22Rv1 (cell line): ENCODE measurements at regions not wholly inside any gene's neighbourhood (a gene's known extent, or its start where the extent isn't known, plus 50 kb on each side); places are given as distances from the start of the nearest gene placed in this dataset.
"Not testable (repeated sequence)": the region's sequence is repeated elsewhere in the genome, so short reads cannot be mapped to it uniquely, and the experiment has no call there.

Experiments
- H3K27ac ChIP-seq: fragments of 450-650 bp; 2 replicates; pipeline ENCODE4 v1.5.1; 2017
- ZFX ChIP-seq: fragments of 450-650 bp; IDR thresholded peaks from 2 replicates; pipeline ENCODE4 v1.6.1; 2017; ENCODE audit warnings: antibody characterized with exemption, borderline replicate concordance
- TF ChIP-seq, protein P1 (sequence below): fragments of 450-650 bp; IDR thresholded peaks from 2 replicates; pipeline ENCODE4 v1.5.1; 2017; ENCODE audit warnings: mild to moderate bottlenecking

DNA sequence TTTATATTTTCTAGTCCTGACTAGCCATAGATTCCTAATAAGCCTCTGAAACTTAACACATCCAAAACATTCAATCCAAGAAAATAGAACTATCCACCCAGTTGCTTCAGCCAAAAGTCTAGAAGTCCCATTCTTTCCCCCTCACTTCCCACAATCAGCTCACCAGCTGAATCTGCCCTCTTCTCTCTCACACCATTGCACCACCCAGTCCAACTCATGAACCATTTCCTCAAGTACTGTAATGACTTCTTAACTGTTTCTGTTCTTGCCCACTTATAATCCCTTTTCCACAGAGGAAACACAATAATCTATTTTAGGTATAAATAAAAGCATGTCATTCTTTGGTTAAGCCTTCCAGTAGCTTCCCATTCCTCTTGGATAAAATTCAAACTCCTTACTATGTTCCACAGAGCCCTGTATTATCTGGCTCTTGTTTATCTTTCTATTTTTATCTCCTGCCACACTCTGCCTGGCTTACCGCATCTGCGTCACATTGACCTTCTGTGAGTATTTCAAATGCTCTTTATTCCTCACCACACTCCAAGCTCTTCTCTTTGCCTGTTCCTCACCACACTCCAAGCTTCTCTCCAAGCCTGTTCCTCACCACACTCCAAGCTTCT, 205.9 kb upstream of the FRG1 start:
- not testable (repeated sequence) for H3K27ac ChIP-seq

DNA sequence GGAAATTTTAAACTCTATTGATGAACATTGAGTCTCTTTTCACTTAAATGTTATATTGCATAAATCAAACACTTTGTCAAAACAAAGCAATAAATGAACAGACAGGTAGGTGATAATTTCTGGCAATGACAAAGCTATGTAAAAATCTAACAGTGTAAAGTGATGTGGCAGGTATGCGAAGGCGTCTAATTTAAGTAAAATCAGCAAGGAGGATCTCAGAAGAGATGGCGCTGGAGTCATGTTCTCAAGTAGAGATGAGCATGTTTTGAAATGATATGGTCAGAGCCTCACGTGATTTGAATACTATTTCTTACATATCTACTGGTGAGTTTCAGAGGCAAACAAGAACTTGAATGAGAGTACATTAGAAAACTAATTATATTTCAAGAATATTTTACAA, 204.0 kb upstream of the FRG1 start:
- H3K27ac ChIP-seq = not testable (repeated sequence)

DNA sequence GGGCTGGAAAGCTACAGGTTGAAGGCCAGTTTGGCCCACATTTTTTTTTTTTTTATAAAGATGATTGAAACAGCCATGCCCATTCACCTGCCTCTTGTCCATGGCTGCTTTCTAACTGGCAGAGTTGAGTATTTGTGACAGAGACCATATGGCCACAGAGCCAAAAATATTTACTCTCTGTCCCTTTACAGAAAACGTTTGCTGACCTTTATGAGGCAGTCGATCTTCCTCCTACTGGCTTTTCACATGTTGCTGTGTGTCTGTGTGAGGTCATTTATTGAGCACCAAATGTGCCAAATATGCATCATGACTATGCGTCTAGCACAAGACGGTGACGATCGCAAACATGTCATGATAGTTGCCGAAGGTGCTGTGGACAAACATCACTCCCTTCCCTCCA, 200.6 kb upstream of the FRG1 start:
- H3K27ac ChIP-seq = not testable (repeated sequence)

DNA sequence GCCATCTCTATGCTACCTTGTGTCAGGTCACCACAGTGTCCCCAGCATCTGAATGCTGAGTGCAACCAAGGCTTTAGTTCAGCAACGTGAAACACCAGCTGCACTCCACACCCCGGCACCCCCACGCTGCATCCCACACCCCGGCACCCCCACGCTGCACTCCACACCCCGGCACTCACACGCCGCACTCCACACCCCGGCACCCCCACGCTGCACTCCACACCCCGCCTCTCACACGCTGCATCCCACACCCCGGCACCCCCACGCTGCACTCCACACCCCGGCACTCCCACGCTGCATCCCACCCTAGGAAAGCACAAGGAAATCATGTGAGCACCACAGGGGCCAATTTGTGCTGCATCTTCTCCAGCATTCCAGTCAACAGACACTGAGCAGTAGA, 199.8 kb upstream of the FRG1 start:
- H3K27ac ChIP-seq = no peak overlapping the region

DNA sequence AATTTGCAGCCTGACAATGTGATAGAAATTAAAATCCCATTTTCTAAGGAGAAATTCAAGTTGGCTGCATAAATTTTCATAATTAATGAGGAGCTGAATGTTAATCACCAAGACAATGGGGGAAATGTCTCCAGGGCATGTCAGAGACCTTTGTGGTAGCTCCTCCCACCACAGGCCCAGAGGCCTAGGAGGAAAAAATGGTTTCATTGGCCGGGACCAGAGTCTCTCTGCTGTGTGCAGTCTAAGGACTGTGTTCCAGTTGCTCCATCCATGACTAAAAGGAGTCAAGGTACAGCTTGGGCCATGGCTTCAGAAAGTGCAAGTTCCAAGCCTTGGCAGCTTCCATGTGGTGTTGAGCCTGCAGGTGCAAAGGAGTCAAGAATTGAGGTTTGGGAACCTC, 187.6 kb upstream of the FRG1 start:
- H3K27ac ChIP-seq = not testable (repeated sequence)

More for the DNA sequence above, 199.8 kb upstream of the FRG1 start:
- TF ChIP-seq, protein P1, sequence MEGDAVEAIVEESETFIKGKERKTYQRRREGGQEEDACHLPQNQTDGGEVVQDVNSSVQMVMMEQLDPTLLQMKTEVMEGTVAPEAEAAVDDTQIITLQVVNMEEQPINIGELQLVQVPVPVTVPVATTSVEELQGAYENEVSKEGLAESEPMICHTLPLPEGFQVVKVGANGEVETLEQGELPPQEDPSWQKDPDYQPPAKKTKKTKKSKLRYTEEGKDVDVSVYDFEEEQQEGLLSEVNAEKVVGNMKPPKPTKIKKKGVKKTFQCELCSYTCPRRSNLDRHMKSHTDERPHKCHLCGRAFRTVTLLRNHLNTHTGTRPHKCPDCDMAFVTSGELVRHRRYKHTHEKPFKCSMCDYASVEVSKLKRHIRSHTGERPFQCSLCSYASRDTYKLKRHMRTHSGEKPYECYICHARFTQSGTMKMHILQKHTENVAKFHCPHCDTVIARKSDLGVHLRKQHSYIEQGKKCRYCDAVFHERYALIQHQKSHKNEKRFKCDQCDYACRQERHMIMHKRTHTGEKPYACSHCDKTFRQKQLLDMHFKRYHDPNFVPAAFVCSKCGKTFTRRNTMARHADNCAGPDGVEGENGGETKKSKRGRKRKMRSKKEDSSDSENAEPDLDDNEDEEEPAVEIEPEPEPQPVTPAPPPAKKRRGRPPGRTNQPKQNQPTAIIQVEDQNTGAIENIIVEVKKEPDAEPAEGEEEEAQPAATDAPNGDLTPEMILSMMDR = no peak
- TF ChIP-seq ZFX = no peak

DNA sequence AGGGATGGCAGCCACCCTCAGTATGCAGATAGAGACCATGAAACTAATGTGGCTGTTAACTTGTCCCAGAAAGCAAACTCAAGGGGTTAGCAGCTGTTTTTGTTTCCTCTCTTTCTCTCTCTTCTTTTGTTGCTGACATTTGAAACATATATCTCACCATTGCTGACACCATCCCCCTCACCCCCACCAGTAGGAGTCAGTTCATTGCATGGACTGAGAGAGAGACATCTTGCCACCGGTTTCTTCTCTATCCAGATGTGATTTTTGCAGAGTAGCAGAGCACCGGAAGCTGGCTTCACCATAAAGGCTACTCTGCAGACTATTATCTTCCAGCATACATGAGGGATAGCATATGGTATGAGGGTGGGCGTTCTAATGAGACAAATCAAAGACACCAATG, 177.1 kb upstream of the FRG1 start:
- no peak overlapping the region for H3K27ac ChIP-seq
- no peak for TF ChIP-seq ZFX
- TF ChIP-seq, protein P1 = no peak

DNA sequence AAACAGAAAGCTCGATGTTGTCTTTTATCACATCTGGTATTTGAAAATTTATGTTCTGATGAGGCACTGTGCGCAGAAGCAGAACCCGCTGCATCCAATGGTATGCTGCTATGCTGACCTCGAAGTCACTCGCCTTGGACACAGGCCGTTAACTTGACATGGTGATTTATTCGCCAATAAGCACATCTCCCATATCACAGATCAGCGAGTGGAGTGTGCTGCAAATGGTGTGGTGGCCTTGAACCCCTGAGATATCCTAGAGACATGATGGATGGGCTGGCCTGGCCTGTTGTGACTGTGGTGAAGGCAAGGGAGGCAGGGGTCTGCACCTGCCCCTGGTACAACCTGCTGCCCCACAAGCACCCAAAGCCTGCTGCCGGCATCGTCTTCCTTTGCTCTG, 175.4 kb upstream of the FRG1 start:
- no peak overlapping the region for H3K27ac ChIP-seq
- TF ChIP-seq, protein P1 = no peak
- TF ChIP-seq ZFX = no peak

DNA sequence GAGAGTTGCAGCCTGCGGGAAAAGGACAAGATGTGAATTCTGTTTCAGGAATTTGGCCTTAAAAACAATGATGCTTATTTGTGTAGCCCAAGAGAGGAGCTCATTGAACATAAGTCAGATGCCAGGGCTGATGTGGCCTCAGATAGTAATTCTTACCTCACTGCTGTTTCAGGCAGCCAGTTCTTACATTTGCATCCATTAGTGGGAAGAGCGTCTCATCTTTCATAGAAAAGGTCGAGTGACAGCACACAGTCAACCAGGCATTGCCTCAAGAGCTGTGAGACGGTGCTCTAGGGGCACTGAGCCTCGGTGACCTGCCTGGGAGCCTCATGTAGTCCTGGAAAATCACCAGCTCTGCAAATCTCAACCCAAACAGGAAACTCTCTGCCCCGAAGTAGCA, 174.9 kb upstream of the FRG1 start:
- no peak overlapping the region for H3K27ac ChIP-seq
- TF ChIP-seq ZFX = no peak

DNA sequence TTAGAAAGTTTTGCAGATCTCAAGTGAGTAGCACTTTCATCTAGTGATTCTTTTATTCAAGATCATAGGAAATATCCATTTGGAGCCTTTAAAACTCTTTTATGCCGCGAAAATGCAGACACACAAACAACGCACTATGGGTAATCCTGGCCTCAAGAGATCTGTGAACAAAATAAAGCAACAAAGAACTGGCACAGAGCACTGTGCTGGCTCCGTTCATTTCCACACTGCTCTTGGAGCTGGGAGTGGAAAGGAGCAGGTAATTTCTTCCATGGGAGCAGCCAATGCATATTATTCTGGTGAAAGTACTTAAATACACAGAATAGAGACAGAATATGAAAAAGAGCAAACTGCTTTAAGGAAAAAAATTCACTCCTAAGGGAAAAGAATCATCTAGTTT, 172.7 kb upstream of the FRG1 start:
- no peak for TF ChIP-seq ZFX
- TF ChIP-seq, protein P1 = no peak
- H3K27ac ChIP-seq = no peak overlapping the region

DNA sequence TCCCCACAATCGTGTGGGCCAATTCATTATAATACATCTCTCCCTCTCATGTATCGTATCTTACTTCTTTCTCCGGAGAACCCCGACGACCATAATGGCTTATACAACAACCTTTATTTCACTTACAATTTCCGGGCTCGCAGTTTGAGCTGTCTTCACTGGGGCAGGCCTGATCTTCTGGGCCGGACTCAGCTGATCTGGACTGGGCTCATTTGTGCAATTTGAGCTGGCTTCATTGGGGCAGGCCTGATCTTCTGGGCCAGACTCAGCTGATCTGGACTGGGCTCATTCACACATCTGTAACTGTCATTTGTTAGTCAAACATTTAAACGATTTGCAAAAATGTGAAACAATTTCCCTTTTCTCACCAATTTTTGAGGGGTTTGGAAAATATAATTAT, 171.5 kb upstream of the FRG1 start:
- H3K27ac ChIP-seq = no peak overlapping the region
- TF ChIP-seq ZFX = no peak
- TF ChIP-seq, protein P1 = no peak
